NCI-H345 (cell line): ENCODE measurements at regions not wholly inside any gene's neighbourhood (a gene's known extent, or its start where the extent isn't known, plus 50 kb on each side); places are given as distances from the start of the nearest gene placed in this dataset.

Source experiments
- DNase-seq: peaks from one replicate; lab custom pipeline; 2025; lab: John Stamatoyannopoulos, UW

DNA sequence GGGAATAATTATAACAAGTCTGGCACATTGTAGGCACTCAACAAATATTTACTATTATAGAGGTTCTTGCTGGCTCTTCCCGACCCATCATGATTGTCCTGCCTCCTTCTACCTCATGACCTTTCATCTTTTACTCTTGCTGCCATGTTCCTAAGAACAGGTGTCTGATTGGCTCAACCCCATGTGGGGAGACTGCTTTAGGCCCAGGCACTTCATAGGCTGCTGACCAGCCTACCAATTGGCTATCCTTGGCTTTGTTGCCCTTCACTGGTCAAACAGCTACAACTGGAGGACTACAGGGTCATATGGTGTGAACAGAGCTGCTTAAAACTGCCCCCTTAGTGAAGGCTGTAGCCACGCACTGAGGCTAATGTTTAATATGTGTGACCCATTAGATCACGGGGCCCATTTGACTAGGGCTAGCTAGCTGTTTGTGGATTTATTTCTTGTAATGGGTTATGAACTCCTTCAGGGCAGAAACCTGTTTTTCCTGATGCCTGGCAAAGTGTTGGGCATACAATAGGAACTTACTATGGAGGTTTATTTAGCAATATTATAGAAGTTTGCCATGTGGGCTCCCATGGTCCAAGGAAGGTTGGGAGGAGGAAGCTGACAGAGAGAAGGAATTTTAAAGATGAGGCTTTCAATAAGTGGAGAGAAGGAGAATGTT, 239.9 kb upstream of the TBC1D5 start:
- no peak for DNase-seq

- DNase-seq, result no peak
These were observed 238.4 kb upstream of the TBC1D5 start for GRCh38 chr3:17980863-17981262.

GRCh38 chr3:17979911-17980310, 237.5 kb upstream of the TBC1D5 start:
- DNase-seq, result no peak

DNA sequence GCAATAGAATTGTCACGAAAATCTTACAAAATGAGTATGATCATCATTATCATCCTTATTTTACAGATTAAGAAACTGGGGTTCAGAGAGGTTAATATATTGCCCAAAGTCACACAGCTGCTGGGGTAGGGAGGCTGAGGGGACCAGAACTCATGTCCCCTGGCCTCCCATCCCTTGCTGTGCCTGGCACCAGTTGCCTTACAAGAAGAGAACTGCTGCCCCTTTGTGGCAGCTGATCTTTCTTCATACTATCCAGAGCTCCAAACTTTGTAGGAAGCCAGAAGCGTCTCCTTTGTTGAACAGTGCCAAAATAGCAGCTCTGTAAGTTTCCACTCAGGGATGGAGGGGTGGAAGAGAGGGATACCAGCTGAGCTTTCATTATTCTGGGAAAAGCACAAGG, 236.8 kb upstream of the TBC1D5 start:
- DNase-seq, result no peak

- no peak for DNase-seq
These were observed 231.9 kb upstream of the TBC1D5 start for GRCh38 chr3:17974206-17974841.

- no peak for DNase-seq
These were observed 230.8 kb upstream of the TBC1D5 start for GRCh38 chr3:17972959-17973906.

GRCh38 chr3:17972476-17972875, 230.0 kb upstream of the TBC1D5 start:
- DNase-seq, result no peak

GRCh38 chr3:17972030-17972429, 229.6 kb upstream of the TBC1D5 start:
- DNase-seq, result no peak

DNA sequence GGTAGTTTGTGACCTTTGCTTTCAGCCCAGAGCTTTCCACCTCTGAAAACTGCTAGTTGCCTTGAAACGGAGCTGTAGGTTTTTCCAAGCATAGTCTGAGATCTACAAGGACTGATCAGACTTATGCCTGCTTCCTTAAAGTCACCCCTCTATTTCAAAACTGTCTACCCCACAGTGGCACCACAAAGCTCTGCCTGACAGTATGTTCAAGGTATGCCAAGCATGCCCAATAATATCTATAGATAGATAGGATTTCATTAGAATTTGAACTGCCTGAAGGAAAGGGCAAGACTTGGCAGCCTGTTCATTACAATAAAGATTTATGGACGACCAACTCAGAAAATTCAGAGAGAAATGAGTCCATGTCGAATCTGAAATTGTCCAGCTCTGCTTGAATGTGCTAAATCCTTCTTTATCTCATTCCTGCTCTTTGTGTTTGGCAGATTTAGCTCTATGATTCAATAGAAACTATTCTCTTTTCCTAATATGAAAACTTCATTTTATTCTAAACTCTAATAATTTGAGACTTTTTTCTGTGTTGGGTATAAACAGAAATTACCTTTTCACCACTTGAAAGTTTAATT, 227.6 kb upstream of the TBC1D5 start:
- DNase-seq, result no peak

DNA sequence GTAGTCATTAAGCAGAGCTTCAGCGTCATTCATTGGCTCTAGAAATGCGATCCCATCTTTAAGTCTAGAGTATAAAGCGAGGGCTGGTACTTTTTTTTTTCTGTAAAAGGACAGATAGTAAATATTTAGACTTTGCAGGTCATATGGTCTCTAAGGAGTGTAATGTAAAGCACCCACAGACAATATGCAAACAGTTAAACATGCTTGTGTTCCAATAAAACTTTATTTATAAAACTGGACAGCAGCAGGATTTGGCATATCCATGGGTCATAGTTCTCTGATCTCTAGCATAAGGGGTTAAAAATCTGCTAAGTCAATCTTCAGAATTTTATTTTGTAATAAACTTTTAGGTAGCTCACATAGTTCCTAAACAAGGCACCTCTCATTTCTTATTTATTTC, 226.8 kb upstream of the TBC1D5 start:
- no peak for DNase-seq

- DNase-seq, result no peak
These were observed 225.6 kb upstream of the TBC1D5 start for GRCh38 chr3:17967953-17968607.

DNA sequence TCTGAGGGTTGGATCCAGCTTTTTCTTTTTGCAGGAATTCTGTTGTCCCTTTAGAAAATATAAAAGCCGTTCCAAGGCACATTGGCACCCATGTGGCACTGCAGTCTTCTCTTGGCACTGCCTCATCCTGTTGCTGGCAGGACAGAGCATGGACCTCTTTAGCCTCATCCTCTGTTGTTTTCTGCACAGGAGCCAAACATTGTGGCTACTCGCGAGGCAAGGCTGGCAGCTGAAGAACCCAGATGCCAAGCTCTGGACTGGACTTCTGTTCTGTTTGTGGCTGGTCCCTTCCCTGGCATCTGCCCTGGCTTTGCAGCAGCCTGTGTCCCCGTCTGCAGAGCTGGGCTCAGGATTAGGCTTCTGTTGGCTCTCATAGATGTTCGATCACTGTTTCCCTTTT, 224.7 kb upstream of the TBC1D5 start:
- DNase-seq, result no peak

- no peak for DNase-seq
These were observed 222.9 kb upstream of the TBC1D5 start for GRCh38 chr3:17965331-17965730.

GRCh38 chr3:17964108-17964507, 221.7 kb upstream of the TBC1D5 start:
- no peak for DNase-seq

DNA sequence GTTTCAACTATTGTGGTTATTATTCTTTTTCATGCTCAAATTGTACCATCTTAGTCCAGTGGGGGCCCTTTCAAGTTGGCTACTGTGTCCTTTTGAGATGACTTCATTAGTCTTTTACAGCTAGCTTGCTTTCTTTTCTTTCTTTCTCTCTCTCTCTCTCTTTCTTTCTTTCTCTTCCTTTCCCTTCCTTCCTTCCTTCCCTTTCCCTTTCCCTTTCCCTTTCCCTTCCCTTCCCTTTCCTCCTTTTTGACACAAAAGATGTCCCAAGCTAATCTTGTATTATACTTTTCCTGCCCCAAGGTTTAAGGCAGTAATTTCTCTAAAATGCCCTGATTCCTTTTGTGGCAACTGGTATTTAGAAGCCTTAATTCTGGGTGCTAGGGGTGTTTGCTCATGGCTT, 213.0 kb upstream of the TBC1D5 start:
- no peak for DNase-seq

- DNase-seq, result no peak
These were observed 212.4 kb upstream of the TBC1D5 start for GRCh38 chr3:17954801-17955200.

- DNase-seq, result no peak
These were observed 208.8 kb upstream of the TBC1D5 start for GRCh38 chr3:17951241-17951640.

DNA sequence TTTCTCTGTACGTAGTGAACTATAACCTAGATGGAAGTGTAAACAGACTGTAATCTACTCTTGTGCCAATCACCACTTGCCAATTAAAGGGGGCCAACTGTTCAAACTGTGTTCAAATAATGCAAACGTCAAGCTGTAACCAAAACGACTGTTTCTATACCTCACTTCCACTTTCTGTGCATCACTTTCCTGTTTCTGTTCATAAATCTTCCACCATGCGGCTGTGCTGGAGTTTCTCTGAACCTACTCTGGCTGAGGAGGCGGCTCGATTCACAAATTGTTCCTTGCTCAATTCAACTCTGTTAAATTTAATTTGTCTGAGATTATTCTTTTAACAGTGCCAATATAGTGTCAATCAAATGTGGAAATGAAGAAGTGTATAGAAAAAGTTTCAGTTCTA, 206.7 kb upstream of the TBC1D5 start:
- DNase-seq, result no peak

- no peak for DNase-seq
These were observed 205.4 kb upstream of the TBC1D5 start for GRCh38 chr3:17947833-17948232.

GRCh38 chr3:17946619-17947018, 204.2 kb upstream of the TBC1D5 start:
- DNase-seq, result no peak

DNA sequence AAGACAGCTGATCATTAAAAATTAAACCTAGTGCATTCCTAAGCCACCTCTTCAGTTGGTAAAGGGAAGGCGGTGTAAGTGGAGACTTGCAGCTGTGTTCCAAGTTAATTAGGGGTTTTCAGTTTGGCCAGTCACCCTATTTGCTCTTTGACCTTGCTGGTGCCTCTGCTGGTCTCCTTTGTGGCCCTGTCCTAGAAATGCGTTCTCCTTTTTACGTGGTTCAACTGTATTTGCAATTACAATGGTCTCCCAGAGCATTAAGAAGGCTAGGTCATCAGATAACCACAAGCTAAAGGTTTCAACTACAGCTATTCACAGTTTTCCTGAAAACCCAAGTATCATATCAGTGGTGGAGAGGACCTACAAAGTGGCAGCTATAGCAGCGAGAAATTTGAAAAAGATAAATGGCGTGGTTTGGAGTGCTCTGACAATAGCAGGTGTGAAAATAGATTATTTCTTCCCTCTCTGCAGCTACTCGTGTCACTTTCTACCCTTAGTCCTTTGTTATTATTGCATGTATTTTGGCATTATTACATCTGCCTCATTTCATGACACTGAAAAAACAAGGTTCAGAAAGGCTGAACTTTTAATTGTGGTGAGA, 203.5 kb upstream of the TBC1D5 start:
- no peak for DNase-seq
